ENCODE measurements at regions not wholly inside any gene's neighbourhood (a gene's known extent, or its start where the extent isn't known, plus 50 kb on each side); places are given as distances from the start of the nearest gene placed in this dataset.
"Not testable (repeated sequence)": the region's sequence is repeated elsewhere in the genome, so short reads cannot be mapped to it uniquely, and the experiment has no call there.

DNA sequence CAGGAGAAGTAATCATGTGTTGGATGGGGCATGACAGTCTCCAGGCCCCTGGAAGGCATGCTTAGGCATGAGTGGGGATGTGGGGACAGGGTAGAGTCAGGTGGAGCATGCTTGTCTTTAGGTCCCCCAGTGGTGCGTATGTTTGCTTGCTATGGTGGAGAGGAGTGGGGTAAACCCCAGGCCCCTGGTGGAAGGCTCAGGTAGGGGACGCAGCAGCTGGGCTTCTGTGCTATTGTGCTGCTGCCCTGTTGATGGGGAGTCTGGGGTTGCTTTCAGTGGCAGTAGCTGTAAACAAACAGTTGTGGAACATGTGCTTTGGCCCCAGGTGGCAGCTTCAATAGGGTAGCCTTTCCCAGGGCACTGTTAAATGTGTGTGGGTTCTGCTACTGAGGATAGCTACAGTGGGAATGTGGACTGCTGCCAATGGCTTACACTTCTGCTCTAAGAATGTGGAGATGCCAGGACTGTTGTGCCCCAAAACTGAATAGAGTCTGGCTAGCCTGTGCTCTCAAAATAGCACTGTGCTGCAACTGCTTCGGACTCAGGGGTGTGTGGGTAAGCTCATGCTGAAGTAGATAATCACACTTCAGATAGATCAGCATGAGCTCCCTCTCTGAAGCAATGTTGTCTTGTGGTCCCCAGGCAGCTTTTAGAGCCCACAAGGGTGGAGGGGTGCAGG lies 1257.3 kb downstream of the DIAPH3 start:
- DNase-seq (ENCODE audit: low spot score): no peak

DNA sequence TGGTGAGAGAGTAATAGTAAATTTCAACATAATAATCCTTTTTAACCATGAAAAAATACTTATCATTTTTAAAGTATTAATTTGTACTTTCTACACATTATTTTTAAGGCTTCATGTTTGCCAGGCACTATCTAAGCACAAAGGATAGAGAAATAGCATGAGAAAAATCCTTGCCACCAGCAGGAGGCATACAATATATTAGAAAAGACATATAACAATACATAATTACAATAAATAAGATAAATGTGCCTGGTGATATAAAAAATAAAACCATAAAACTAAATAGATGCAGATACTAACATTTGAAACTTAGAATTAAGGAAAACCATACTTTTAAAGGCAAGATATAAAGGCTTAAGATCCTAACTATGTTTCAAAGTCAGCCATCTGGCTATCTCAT lies 1256.4 kb downstream of the DIAPH3 start:
- DNase-seq (ENCODE audit: low spot score): no peak

GRCh38 chr13:58908019-58908679 lies 1255.6 kb downstream of the DIAPH3 start:
- no peak for DNase-seq (ENCODE audit: low spot score)

- DNase-seq (ENCODE audit: low spot score): no peak
Observed at GRCh38 chr13:58919551-58919950, 1244.2 kb downstream of the DIAPH3 start.

- no peak for DNase-seq (ENCODE audit: low spot score)
Observed at GRCh38 chr13:58921129-58921528, 1242.6 kb downstream of the DIAPH3 start.

- no peak for DNase-seq (ENCODE audit: low spot score)
Observed at GRCh38 chr13:58926858-58927257, 1236.9 kb downstream of the DIAPH3 start.

- no peak for DNase-seq (ENCODE audit: low spot score)
Observed at GRCh38 chr13:58933475-58933874, 1230.3 kb downstream of the DIAPH3 start.

DNA sequence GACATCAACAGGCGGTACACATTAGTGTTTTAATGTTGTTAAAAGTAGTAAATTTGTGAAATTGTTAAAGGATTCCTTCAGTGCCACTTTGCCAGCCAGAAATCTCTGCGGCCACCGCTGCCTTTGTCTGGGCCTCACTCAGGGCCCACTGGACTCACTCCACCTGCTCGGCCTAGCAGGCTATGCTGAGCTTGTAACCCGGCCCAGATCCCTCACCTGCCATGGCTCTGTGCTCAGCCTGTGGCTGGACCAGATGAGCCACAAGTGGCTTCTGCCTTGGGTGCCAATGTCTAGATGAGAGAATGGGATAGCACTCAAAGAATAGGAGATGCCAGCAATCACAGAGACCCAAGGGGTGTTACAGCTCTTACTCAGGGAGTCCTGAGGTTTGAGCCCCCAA lies 1228.0 kb downstream of the DIAPH3 start:
- no peak for DNase-seq (ENCODE audit: low spot score)

GRCh38 chr13:58946274-58946673 lies 1217.5 kb downstream of the DIAPH3 start:
- DNase-seq (ENCODE audit: low spot score): no peak

GRCh38 chr13:58949646-58950045 lies 1214.1 kb downstream of the DIAPH3 start:
- DNase-seq (ENCODE audit: low spot score): no peak

- DNase-seq (ENCODE audit: low spot score): no peak
Observed at GRCh38 chr13:58950911-58951310, 1212.8 kb downstream of the DIAPH3 start.

- no peak for DNase-seq (ENCODE audit: low spot score)
Observed at GRCh38 chr13:58953638-58954037, 1210.1 kb downstream of the DIAPH3 start.

GRCh38 chr13:58955546-58956385 lies 1208.0 kb downstream of the DIAPH3 start:
- no peak for DNase-seq (ENCODE audit: low spot score)

- not testable (repeated sequence) for DNase-seq (ENCODE audit: low spot score)
Observed at GRCh38 chr13:58958097-58958496, 1205.6 kb downstream of the DIAPH3 start.

DNA sequence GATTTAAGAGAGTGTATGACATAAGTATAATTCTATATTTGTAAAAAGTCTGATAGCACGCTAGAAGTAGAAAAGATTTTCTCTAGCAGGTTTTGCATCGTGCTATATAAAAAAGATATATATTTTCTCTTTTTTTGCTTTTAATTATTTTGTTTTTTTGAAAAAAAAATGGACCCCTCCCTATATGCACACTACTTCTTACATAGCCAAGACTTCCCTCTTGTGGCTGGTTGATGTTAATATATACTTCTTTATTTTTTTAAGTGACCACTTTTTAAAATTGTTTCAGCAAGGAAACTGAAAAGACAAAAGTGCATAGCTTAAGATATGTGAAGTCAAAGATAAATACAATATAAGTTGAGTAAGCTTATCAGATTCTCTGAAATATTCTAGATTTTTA lies 1202.8 kb downstream of the DIAPH3 start:
- DNase-seq (ENCODE audit: low spot score): no peak

- DNase-seq (ENCODE audit: low spot score): no peak
Observed at GRCh38 chr13:58963321-58963720, 1200.4 kb downstream of the DIAPH3 start.

DNA sequence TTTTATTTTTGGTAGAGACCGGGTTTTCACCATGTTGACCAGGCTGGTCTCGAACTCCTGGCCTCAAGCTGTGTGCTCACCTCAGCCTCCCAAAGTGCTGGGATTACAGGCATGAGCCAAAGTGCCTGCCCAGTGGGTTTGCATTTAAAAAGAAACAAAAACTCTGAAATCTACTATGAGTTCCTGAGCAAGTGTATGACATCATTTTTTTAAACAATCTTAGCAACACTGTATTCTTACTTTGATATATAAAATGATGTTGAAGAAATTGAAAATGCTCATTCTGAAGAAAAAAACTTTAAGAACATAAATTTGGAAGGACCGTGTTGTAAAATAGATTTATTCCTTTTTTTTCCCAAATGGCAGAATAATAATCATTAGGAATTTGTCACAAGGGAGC lies 1199.7 kb downstream of the DIAPH3 start:
- no peak for DNase-seq (ENCODE audit: low spot score)

DNA sequence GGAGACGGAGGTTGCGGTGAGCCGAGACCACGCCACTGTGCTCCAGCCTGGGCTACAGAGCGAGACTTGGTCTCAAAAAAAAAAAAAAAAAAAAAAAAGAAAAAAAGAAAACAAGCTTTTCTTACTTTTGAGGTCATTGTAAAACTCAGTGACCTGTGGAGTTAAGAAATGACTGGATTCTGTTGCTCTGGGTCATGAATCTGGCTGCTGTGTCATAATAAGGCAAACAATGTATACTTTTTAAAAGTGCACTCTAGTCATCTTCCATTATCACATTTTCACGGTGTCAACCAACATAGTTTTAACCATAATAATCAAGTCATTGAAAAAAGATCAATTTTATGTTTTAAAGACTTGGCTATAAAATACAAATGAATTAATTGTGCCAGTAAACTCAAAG lies 1186.6 kb downstream of the DIAPH3 start:
- DNase-seq (ENCODE audit: low spot score): no peak

- no peak for DNase-seq (ENCODE audit: low spot score)
Observed at GRCh38 chr13:58978331-58978730, 1185.4 kb downstream of the DIAPH3 start.

DNA sequence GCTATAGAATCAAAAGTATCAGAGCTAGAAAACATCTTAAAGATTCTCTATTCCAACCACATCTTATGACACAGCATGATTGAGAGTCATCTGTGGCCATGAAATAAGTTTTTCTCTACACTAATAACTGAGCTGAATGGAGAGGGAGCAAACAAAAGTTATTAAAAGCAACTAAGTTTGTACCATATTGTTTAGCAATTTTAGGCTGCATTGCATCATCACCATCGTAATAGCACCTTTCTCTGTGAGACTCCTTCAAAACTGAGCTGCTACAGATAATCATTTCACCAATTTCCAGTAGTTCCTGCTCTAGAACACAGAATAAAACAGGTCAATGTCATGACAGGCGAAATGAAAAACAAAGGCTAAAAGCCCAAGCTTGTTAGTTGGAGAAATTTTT lies 1183.9 kb downstream of the DIAPH3 start:
- no peak for DNase-seq (ENCODE audit: low spot score)

GRCh38 chr13:58985845-58986244 lies 1177.9 kb downstream of the DIAPH3 start:
- no peak for DNase-seq (ENCODE audit: low spot score)

- no peak for DNase-seq (ENCODE audit: low spot score)
Observed at GRCh38 chr13:58989556-58989955, 1174.2 kb downstream of the DIAPH3 start.

Measured in left forelimb (tissue), 1 donor.